Gastrocnemius medialis (tissue), 4 donors: ENCODE measurements at regions not wholly inside any gene's neighbourhood (a gene's known extent, or its start where the extent isn't known, plus 50 kb on each side); places are given as distances from the start of the nearest gene placed in this dataset.

Source experiments
- ATAC-seq, 2 donors: fragments of 150-250 bp; one replicate each; pipeline ENCODE4 v1.9.1; 2016
- DNase-seq, 2 donors: peaks; one replicate each; pipeline ENCODE4 v3.0.0-alpha.2; 2019
- H3K27ac ChIP-seq, 4 donors: fragments of 200-600 bp; sonication (generic); 1 replicate in 1 of 4; 2 replicates in 3 of 4; pipeline ENCODE4 v1.5.1; 2016 to 2018; ENCODE audit warnings: mild to moderate bottlenecking in 2 of 4, moderate library complexity in 1 of 4
- H3K27me3 ChIP-seq, 3 donors: fragments of 200-600 bp; sonication (generic) in 2 of 3; 1 replicate in 1 of 3; 2 replicates in 2 of 3; pipeline versions ENCODE4 v1.5.1 to v1.6.0; 2016 to 2019; ENCODE audit warnings: mild to moderate bottlenecking in 1 of 3, moderate library complexity in 1 of 3
- H3K36me3 ChIP-seq, 2 donors: fragments of 200-600 bp; sonication (generic) in 1 of 2; one replicate each; pipeline ENCODE4 v1.5.1; 2017 to 2018
- H3K4me1 ChIP-seq, 2 donors: fragments of 200-600 bp; sonication (generic) in 1 of 2; one replicate each; pipeline ENCODE4 v1.5.1; 2016 to 2017; ENCODE audit warnings: mild to moderate bottlenecking in 2 of 2
- H3K4me3 ChIP-seq, 4 donors: fragments of 200-600 bp; sonication (generic) in 3 of 4; 1 replicate in 1 of 4; 2 replicates in 3 of 4; pipeline ENCODE4 v1.5.1; 2016 to 2019; ENCODE audit warnings: mild to moderate bottlenecking in 2 of 4
- H3K9me3 ChIP-seq, 3 donors: fragments of 200-600 bp; sonication (generic) in 2 of 3; 1 replicate in 1 of 3; 2 replicates in 2 of 3; pipeline ENCODE4 v1.5.1; 2016 to 2019
- CTCF ChIP-seq, 5 experiments: fragments of 450-650 bp in 3 of 5; fragments of 200-600 bp in 2 of 5; sonication (generic) in 2 of 5; IDR thresholded peaks in 4 of 5; conservative IDR thresholded peaks in 1 of 5; 1 replicate in 4 of 5; 2 replicates in 1 of 5; pipeline ENCODE4 v1.5.1; 2016 to 2019; ENCODE audit warnings: antibody characterized with exemption in 5 of 5, mild to moderate bottlenecking in 3 of 5, moderate library complexity in 3 of 5
- POLR2A ChIP-seq, 2 donors: fragments of 450-650 bp; IDR thresholded peaks; one replicate each; pipeline ENCODE4 v1.6.1; 2017; ENCODE audit warnings: antibody characterized with exemption in 2 of 2, mild to moderate bottlenecking in 2 of 2, moderate library complexity in 2 of 2
- in situ Hi-C, 4 donors: fragments of 200-750 bp; cut with MboI; loops; one replicate each; pipeline versions ENCODE4 v1.15.0 to v1.8.0; 2017; ENCODE audit warnings: low sequenced_read_pairs in 4 of 4
- intact Hi-C: fragments of 100-400 bp; cut with DNase I; formaldehyde crosslinking; loops from one replicate; pipeline ENCODE4 v1.15.1; 2023; ENCODE audit warnings: low total_unique reads

GRCh38 chr5:89722538-89722937 is 687.0 kb downstream of the CETN3 start:
- no peak for TF ChIP-seq CTCF (IDR thresholded peaks at IDR 0.05 in 4 of 5, conservative IDR thresholded peaks at IDR 0.05 in 1 of 5)
- TF ChIP-seq POLR2A (IDR thresholded peaks at IDR 0.05), result no peak
- no peak overlapping the region for H3K4me3 ChIP-seq
- peaks cover 25 to 27% of the 10 kb centered on the region in 2 donors for H3K4me1 ChIP-seq
- intact Hi-C loops (no loop called here), in situ Hi-C loops (no loop called here)
- H3K9me3 ChIP-seq, result no peaks in the 10 kb centered on the region
- no peaks in the 10 kb centered on the region for H3K36me3 ChIP-seq
- ATAC-seq (peak; percentile 68 to 83), DNase-seq (no peak)
- peak overlapping the region in 3 of 4 donors; percentile 19 to 64 (median 44) for H3K27ac ChIP-seq
- no peaks in the 10 kb centered on the region for H3K27me3 ChIP-seq

- no peak for DNase-seq
- Histone ChIP-seq H3K27ac (peak overlapping the region in 1 of 4 donors; percentile 64), H3K36me3 (no peaks in the 10 kb centered on the region), H3K27me3 (no peaks in the 10 kb centered on the region), H3K9me3 (no peaks in the 10 kb centered on the region), H3K4me1 (peaks cover 25 to 27% of the 10 kb centered on the region in 2 donors), H3K4me3 (no peak overlapping the region)
- intact Hi-C loops (no loop called here), in situ Hi-C loops (no loop called here)
- TF ChIP-seq POLR2A (IDR thresholded peaks at IDR 0.05), result no peak
- no peak for TF ChIP-seq CTCF (IDR thresholded peaks at IDR 0.05 in 4 of 5, conservative IDR thresholded peaks at IDR 0.05 in 1 of 5)
- no peak for ATAC-seq
Observed at GRCh38 chr5:89721931-89722330, 687.6 kb downstream of the CETN3 start.

GRCh38 chr5:89721353-89721752 is 688.2 kb downstream of the CETN3 start:
- in situ Hi-C loops, result no loop called here
- intact Hi-C loops, result no loop called here
- TF ChIP-seq POLR2A (IDR thresholded peaks at IDR 0.05) (no peak), CTCF (IDR thresholded peaks at IDR 0.05 in 4 of 5, conservative IDR thresholded peaks at IDR 0.05 in 1 of 5) (no peak)

GRCh38 chr5:89712134-89712700 is 697.3 kb downstream of the CETN3 start:
- TF ChIP-seq CTCF (IDR thresholded peaks at IDR 0.05 in 4 of 5, conservative IDR thresholded peaks at IDR 0.05 in 1 of 5), result no peak
- in situ Hi-C loops, result no loop called here
- Histone ChIP-seq H3K4me1 (no peaks in the 10 kb centered on the region), H3K36me3 (no peaks in the 10 kb centered on the region), H3K27ac (no peak overlapping the region), H3K9me3 (no peaks in the 10 kb centered on the region), H3K4me3 (no peak overlapping the region), H3K27me3 (no peaks in the 10 kb centered on the region)
- ATAC-seq (no peak), DNase-seq (no peak)
- intact Hi-C loops, result no loop called here

More at GRCh38 chr5:89721353-89721752, 688.2 kb downstream of the CETN3 start:
- Histone ChIP-seq H3K27ac (peak overlapping the region in 1 of 4 donors; percentile 64), H3K4me3 (no peak overlapping the region), H3K27me3 (no peaks in the 10 kb centered on the region), H3K4me1 (peaks cover 25 to 27% of the 10 kb centered on the region in 2 donors), H3K9me3 (no peaks in the 10 kb centered on the region), H3K36me3 (no peaks in the 10 kb centered on the region)
- ATAC-seq, result no peak
- DNase-seq, result no peak

- Histone ChIP-seq H3K27ac (no peak overlapping the region), H3K4me1 (no peaks in the 10 kb centered on the region), H3K4me3 (no peak overlapping the region), H3K36me3 (no peaks in the 10 kb centered on the region), H3K9me3 (no peaks in the 10 kb centered on the region), H3K27me3 (no peaks in the 10 kb centered on the region)
- no peak for ATAC-seq
- intact Hi-C loops, result no loop called here
- no peak for DNase-seq
- TF ChIP-seq CTCF (IDR thresholded peaks at IDR 0.05 in 4 of 5, conservative IDR thresholded peaks at IDR 0.05 in 1 of 5) (no peak), POLR2A (IDR thresholded peaks at IDR 0.05) (no peak)
- in situ Hi-C loops, result no loop called here
Observed at GRCh38 chr5:89711526-89711925, 698.0 kb downstream of the CETN3 start.
